ENCODE measurements at regions not wholly inside any gene's neighbourhood (a gene's known extent, or its start where the extent isn't known, plus 50 kb on each side); places are given as distances from the start of the nearest gene placed in this dataset.

DNA sequence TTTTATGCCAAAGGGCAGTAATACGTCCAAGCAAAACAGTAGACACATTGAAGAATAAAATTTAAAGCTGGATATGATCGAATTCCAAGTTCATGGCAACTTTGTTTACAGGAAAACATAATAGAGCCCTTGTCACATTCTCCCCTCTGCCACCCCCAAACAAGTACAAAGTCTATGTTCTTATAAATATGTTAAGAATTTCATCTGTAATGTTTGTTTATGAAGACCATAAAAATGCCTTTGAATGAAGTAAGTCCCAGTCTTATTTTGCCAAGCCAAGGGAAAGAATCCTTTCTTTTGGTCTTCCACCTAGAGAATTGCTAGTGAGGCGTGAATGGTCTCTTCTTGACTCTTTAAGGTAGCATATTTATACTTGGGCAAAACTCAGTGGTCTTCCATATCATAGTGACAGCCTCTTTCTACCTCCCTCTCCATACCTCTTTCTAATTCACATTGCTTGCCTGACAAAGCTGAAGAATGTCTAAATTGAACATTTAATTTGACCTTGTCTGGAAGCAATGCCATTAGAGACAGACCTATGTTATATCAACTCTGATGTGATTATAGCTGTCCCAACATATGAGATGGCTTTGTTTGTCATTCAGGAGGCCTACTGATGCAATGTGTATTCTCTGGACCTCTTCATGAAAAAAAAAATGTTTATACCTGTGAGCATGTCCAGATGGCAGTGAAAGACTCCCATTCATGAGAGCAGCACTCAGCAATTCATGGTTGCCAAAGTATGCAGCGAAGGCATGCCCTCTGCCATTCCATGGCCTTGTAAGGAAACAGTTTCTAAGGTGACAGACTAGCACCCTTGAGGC is 70.6 kb upstream of the CCN2 start (continued):
- TF ChIP-seq, protein P1, sequence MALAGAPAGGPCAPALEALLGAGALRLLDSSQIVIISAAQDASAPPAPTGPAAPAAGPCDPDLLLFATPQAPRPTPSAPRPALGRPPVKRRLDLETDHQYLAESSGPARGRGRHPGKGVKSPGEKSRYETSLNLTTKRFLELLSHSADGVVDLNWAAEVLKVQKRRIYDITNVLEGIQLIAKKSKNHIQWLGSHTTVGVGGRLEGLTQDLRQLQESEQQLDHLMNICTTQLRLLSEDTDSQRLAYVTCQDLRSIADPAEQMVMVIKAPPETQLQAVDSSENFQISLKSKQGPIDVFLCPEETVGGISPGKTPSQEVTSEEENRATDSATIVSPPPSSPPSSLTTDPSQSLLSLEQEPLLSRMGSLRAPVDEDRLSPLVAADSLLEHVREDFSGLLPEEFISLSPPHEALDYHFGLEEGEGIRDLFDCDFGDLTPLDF (CRISPR knock-in tag; IDR thresholded peaks at IDR 0.05), result no peak
- no peak for TF ChIP-seq ZNF382 (CRISPR knock-in tag; IDR thresholded peaks at IDR 0.05; ENCODE audit: borderline replicate concordance)
- TF ChIP-seq GABPA (IDR thresholded peaks at IDR 0.05; ENCODE audit: low read depth, low read length), result no peak
- no peak for TF ChIP-seq GABPA (CRISPR knock-in tag; IDR thresholded peaks at IDR 0.05; ENCODE audit: low read depth)
- TF ChIP-seq NFATC3 (CRISPR knock-in tag; IDR thresholded peaks at IDR 0.05), result no peak
- no peak for TF ChIP-seq NFE2L1 (CRISPR knock-in tag; IDR thresholded peaks at IDR 0.05; ENCODE audit: borderline replicate concordance)
- no peak for TF ChIP-seq ZNF678 (CRISPR knock-in tag; IDR thresholded peaks at IDR 0.05)
- no peak for TF ChIP-seq BATF2 (CRISPR knock-in tag; IDR thresholded peaks at IDR 0.05)
- no peak for TF ChIP-seq YEATS2 (CRISPR knock-in tag; IDR thresholded peaks at IDR 0.05; ENCODE audit: borderline replicate concordance)
- no peak for TF ChIP-seq ZNF558 (CRISPR knock-in tag; IDR thresholded peaks at IDR 0.05; ENCODE audit: borderline replicate concordance)
- no peak for TF ChIP-seq SUZ12 (IDR thresholded peaks at IDR 0.05; ENCODE audit: low read depth, low read length)
- TF ChIP-seq CEBPB (IDR thresholded peaks at IDR 0.05; ENCODE audit: borderline replicate concordance, low read depth, low read length), result peak; percentile 82
- TF ChIP-seq ZBTB4 (CRISPR knock-in tag; IDR thresholded peaks at IDR 0.05; ENCODE audit: borderline replicate concordance), result 0 out of 2 replicates have a peak, but pooled peaks have one; percentile 86
- 0 out of 2 replicates have a peak, but pooled peaks have one; percentile 13 for TF ChIP-seq SKIL (CRISPR knock-in tag; IDR thresholded peaks at IDR 0.05; ENCODE audit: borderline replicate concordance)
- no peak for TF ChIP-seq MAZ (IDR thresholded peaks at IDR 0.05; ENCODE audit: borderline replicate concordance, low read depth, low read length)
- no peak for TF ChIP-seq MAZ (CRISPR knock-in tag; IDR thresholded peaks at IDR 0.05; ENCODE audit: low read depth)
- TF ChIP-seq FOXK2 (IDR thresholded peaks at IDR 0.05), result no peak
- no peak for TF ChIP-seq GLI4 (CRISPR knock-in tag; IDR thresholded peaks at IDR 0.05; ENCODE audit: borderline replicate concordance)
- TF ChIP-seq SATB2 (CRISPR knock-in tag; IDR thresholded peaks at IDR 0.05), result no peak
- no peak for TF ChIP-seq CREB1 (IDR thresholded peaks at IDR 0.05)
- peak; percentile 40; the same call in 1 of the 2 replicates for TF ChIP-seq CREB1 (CRISPR knock-in tag; IDR thresholded peaks at IDR 0.05)
- no peak for TF ChIP-seq ZBTB37 (CRISPR knock-in tag; IDR thresholded peaks at IDR 0.05)

All from HepG2 (cell line).